GM18870 (cell line): ENCODE measurements at regions not wholly inside any gene's neighbourhood (a gene's known extent, or its start where the extent isn't known, plus 50 kb on each side); places are given as distances from the start of the nearest gene placed in this dataset.

Source experiments
- ATAC-seq: cut with Tn5 transposase; IDR thresholded peaks from one replicate; pipeline ENCODE4 v1.9.1; 2021; ENCODE audit warnings: moderate library complexity; ENCODE audit not compliant: unreplicated experiment

GRCh38 chr4:110289601-110290100 lies 91.2 kb upstream of the ELOVL6 start:
- no peak for ATAC-seq

- ATAC-seq, result peak; percentile 100
Measured at GRCh38 chr4:110287130-110287529, 88.7 kb upstream of the ELOVL6 start.

GRCh38 chr4:110278127-110278526 lies 79.7 kb upstream of the ELOVL6 start:
- no peak for ATAC-seq

GRCh38 chr4:110275871-110276270 lies 77.5 kb upstream of the ELOVL6 start:
- ATAC-seq, result no peak

- no peak for ATAC-seq
Measured at GRCh38 chr4:110271986-110272385, 73.6 kb upstream of the ELOVL6 start.

GRCh38 chr4:110270492-110271197 lies 72.2 kb upstream of the ELOVL6 start:
- ATAC-seq, result no peak

GRCh38 chr4:110268790-110269189 lies 70.4 kb upstream of the ELOVL6 start:
- ATAC-seq, result no peak

- peak; percentile 83 for ATAC-seq
Measured at GRCh38 chr4:110268352-110268751, 69.9 kb upstream of the ELOVL6 start.

- no peak for ATAC-seq
Measured at GRCh38 chr4:110266136-110266535, 67.7 kb upstream of the ELOVL6 start.

GRCh38 chr4:110265001-110265400 lies 66.6 kb upstream of the ELOVL6 start:
- ATAC-seq, result no peak

GRCh38 chr4:110260299-110260698 lies 61.9 kb upstream of the ELOVL6 start:
- no peak for ATAC-seq

GRCh38 chr4:110250023-110250387 lies 51.6 kb upstream of the ELOVL6 start:
- no peak for ATAC-seq

GRCh38 chr4:110248831-110249253 lies 50.4 kb upstream of the ELOVL6 start:
- ATAC-seq, result no peak
